K562 (cell line): ENCODE measurements at regions not wholly inside any gene's neighbourhood (a gene's known extent, or its start where the extent isn't known, plus 50 kb on each side); places are given as distances from the start of the nearest gene placed in this dataset.

Experiments used
- ATAC-seq: fragments of 200-7000 bp; cut with Tn5 transposase; 3 replicates; pipeline ENCODE4 v1.9.1; 2020; ENCODE audit warnings: moderate library complexity
- BruUV-seq: library from RNA; stranded (reverse); fragments of 400-500 nt; replicated peaks from 2 replicates; lab custom pipeline; 2021; lab: Mats Ljungman, UMichigan
- CTCF ChIA-PET: fragments of 300-600 bp; formaldehyde crosslinking; extraction: SDS; loops from one replicate; lab custom pipeline; 2021; ENCODE audit warnings: low intra/inter-chr PET ratio; lab: Yijun Ruan, JAX
- POLR2A ChIA-PET: fragments of 300-600, 350-650 bp; sonication (Branson Sonifier 250); formaldehyde crosslinking; extraction: SDS; loops from one replicate; lab custom pipeline; 2021; ENCODE audit warnings: antibody characterized with exemption, inconsistent platforms; lab: Yijun Ruan, JAX
- DNase-seq, 4 experiments: peaks; one replicate each; pipeline versions ENCODE4 v3.0.0 to v3.0.0-alpha.2; 2011 to 2018; ENCODE audit warnings: low spot score in 3 of 4, mixed read lengths in 3 of 4; ENCODE audit errors: extremely low read depth in 1 of 4
- FAIRE-seq: peaks from 2 replicates; lab custom pipeline; 2011; peaks lifted over from hg19 to GRCh38; lab: Jason Lieb, UNC
- H2AFZ ChIP-seq: 2 replicates; pipeline ENCODE4 v1.6.0; 2011; ENCODE audit warnings: low read depth, low read length, control low read depth, inconsistent platforms
- H3K27ac ChIP-seq: fragments of 200-600 bp; 3 replicates; pipeline ENCODE4 v1.8.0; 2011; ENCODE audit warnings: low read depth, mild to moderate bottlenecking, control low read depth, inconsistent platforms, low read length, moderate library complexity, mixed read lengths; ENCODE audit errors: extremely low read depth
- H3K27me3 ChIP-seq, 2 experiments: fragments of 300-600 bp in 1 of 2; 2 replicates in 1 of 2; 3 replicates in 1 of 2; pipeline versions ENCODE4 v1.6.0 to v1.8.0; 2011; ENCODE audit warnings: inconsistent platforms in 2 of 2, low read length in 2 of 2, mild to moderate bottlenecking in 1 of 2, mixed read lengths in 1 of 2, moderate library complexity in 1 of 2; ENCODE audit not compliant: control insufficient read depth in 2 of 2, insufficient read depth in 2 of 2
- H3K36me3 ChIP-seq: fragments of 300-600 bp; 3 replicates; pipeline ENCODE4 v1.8.0; 2011; ENCODE audit warnings: mild to moderate bottlenecking, low read length, inconsistent platforms; ENCODE audit not compliant: control insufficient read depth, insufficient read depth
- H3K4me1 ChIP-seq, 2 experiments: fragments of 200-600 bp in 1 of 2; replicated peaks in 1 of 2; 2 replicates in 1 of 2; 3 replicates in 1 of 2; pipeline versions ENCODE4 v1.5.1 to v1.8.0; 2011; ENCODE audit warnings: inconsistent platforms in 2 of 2, low read length in 2 of 2, mild to moderate bottlenecking in 1 of 2, mixed read lengths in 1 of 2, moderate library complexity in 1 of 2; ENCODE audit not compliant: control insufficient read depth in 2 of 2, insufficient read depth in 2 of 2
- H3K4me2 ChIP-seq: 2 replicates; pipeline ENCODE4 v1.6.1; 2011; ENCODE audit warnings: low read length, control low read depth, inconsistent platforms, mixed read lengths; ENCODE audit not compliant: insufficient read depth
- H3K4me3 ChIP-seq: fragments of 200-600 bp; sonication (generic), shearing (Covaris generic); 2 replicates; pipeline ENCODE4 v1.5.1; 2016; ENCODE audit warnings: control low read depth, inconsistent platforms
- H3K79me2 ChIP-seq: fragments of 200-600 bp; 3 replicates; pipeline ENCODE4 v1.8.0; 2011; ENCODE audit warnings: low read length, inconsistent platforms; ENCODE audit not compliant: control insufficient read depth, insufficient read depth
- H3K9ac ChIP-seq, 2 experiments: 2 replicates each; pipeline versions ENCODE4 v1.6.0 to v1.6.1; 2011; ENCODE audit warnings: low read depth in 2 of 2, low read length in 2 of 2, control low read depth in 1 of 2, inconsistent platforms in 1 of 2, mild to moderate bottlenecking in 1 of 2, mixed read lengths in 1 of 2; ENCODE audit not compliant: insufficient read depth in 1 of 2
- H3K9me1 ChIP-seq: one replicate; pipeline ENCODE4 v1.6.0; 2011; ENCODE audit warnings: inconsistent platforms, mild to moderate bottlenecking, low read length, moderate library complexity; ENCODE audit not compliant: control insufficient read depth, insufficient read depth
- H3K9me3 ChIP-seq: replicated peaks from 2 replicates; pipeline ENCODE4 v1.5.1; 2011; ENCODE audit warnings: low read depth, low read length, inconsistent platforms; ENCODE audit not compliant: control insufficient read depth, insufficient read depth
- H4K20me1 ChIP-seq: replicated peaks from 2 replicates; pipeline ENCODE4 v1.6.1; 2011; ENCODE audit warnings: low read length, inconsistent platforms, mixed read lengths; ENCODE audit not compliant: control insufficient read depth, insufficient read depth
- CXXC5 ChIP-seq: fragments of 250-450 bp; sonication (Bioruptor Pico); IDR thresholded peaks from 2 replicates; pipeline ENCODE4 v1.8.0; 2022; ENCODE audit warnings: inconsistent platforms, mild to moderate bottlenecking, moderate library complexity
- DIDO1 ChIP-seq: fragments of 450-650 bp; IDR thresholded peaks from 2 replicates; pipeline ENCODE4 v1.6.1; 2016; ENCODE audit warnings: low read depth, missing biosample characterization, missing genetic modification characterization
- E2F1 ChIP-seq: sonication (generic); formaldehyde crosslinking; IDR thresholded peaks from 2 replicates; pipeline ENCODE4 v1.8.1; 2023; ENCODE audit warnings: mild to moderate bottlenecking, missing genetic modification reagents, moderate library complexity
- HDAC6 ChIP-seq: IDR thresholded peaks from 2 replicates; pipeline ENCODE4 v1.6.1; 2012; ENCODE audit warnings: low read depth, mild to moderate bottlenecking, control low read depth, inconsistent platforms, low read length, moderate library complexity
- MTA1 ChIP-seq: fragments of 450-650 bp; IDR thresholded peaks from 2 replicates; pipeline ENCODE4 v1.6.1; 2017; ENCODE audit warnings: borderline replicate concordance
- TEAD4 ChIP-seq, 2 experiments: sonication (generic) in 1 of 2; formaldehyde crosslinking in 1 of 2; IDR thresholded peaks; 2 replicates each; pipeline versions ENCODE4 v1.6.1 to v1.8.0; 2012 to 2022; ENCODE audit warnings: borderline replicate concordance in 1 of 2, inconsistent platforms in 1 of 2, low read length in 1 of 2, mild to moderate bottlenecking in 1 of 2, missing genetic modification reagents in 1 of 2
- YBX1 ChIP-seq: fragments of 450-650 bp; IDR thresholded peaks from 2 replicates; pipeline ENCODE4 v1.7.1; 2016; ENCODE audit warnings: mild to moderate bottlenecking
- WGBS: fragments of 100-300 bp; shearing (Covaris generic); methylation state at CpG from one replicate; pipeline ENCODE4 v1.1.6; 2016; ENCODE audit warnings: low coverage, mixed read lengths; ENCODE audit not compliant: insufficient coverage; ENCODE audit errors: missing lambda C conversion rate; 5-methylcytosine and 5-hydroxymethylcytosine counted together
- in situ Hi-C: fragments of 300-500 bp; cut with MboI; formaldehyde crosslinking; loops from 4 replicates; pipeline ENCODE4 v1.15.0; 2018; ENCODE audit warnings: inconsistent platforms, mixed read lengths
- intact Hi-C: fragments of 100-400 bp; cut with micrococcal nuclease; formaldehyde crosslinking; loops from 2 replicates; pipeline ENCODE4 v1.14.2; 2022
- TF ChIP-seq, protein P1 (sequence below), 2 experiments: fragments of 250-450 bp in 1 of 2; fragments of 450-650 bp in 1 of 2; sonication (Bioruptor Pico) in 1 of 2; IDR thresholded peaks; 2 replicates each; pipeline versions ENCODE4 v1.6.1 to v1.8.0; 2016 to 2021; ENCODE audit warnings: mild to moderate bottlenecking in 2 of 2, moderate library complexity in 2 of 2, missing compliant biosample characterization in 1 of 2, missing genetic modification characterization in 1 of 2

- Histone ChIP-seq H2AFZ (no peak overlapping the region), H3K4me3 (no peak overlapping the region), H3K9ac (no peak overlapping the region), H3K4me2 (no peak overlapping the region), H3K36me3 (no peaks in the 10 kb centered on the region), H4K20me1 (no peaks in the 10 kb centered on the region), H3K9me1 (no peaks in the 10 kb centered on the region), H3K79me2 (no peaks in the 10 kb centered on the region), H3K4me1 (no peaks in the 10 kb centered on the region), H3K27ac (no peak overlapping the region), H3K27me3 (peaks cover 12 to 21% of the 10 kb centered on the region in 2 experiments; a peak in 3 of 5 replicates), H3K9me3 (no peaks in the 10 kb centered on the region)
- no peak for TF ChIP-seq HDAC6
- TF ChIP-seq TEAD4 (IDR thresholded peaks at IDR 0.05; ENCODE audit: low read length), result no peak
- no peak for TF ChIP-seq TEAD4 (CRISPR knock-in tag; IDR thresholded peaks at IDR 0.05; ENCODE audit: borderline replicate concordance)
- TF ChIP-seq, protein P1, sequence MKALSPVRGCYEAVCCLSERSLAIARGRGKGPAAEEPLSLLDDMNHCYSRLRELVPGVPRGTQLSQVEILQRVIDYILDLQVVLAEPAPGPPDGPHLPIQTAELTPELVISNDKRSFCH (CRISPR knock-in tag; IDR thresholded peaks at IDR 0.05), result no peak
- TF ChIP-seq, protein P1 (tag; IDR thresholded peaks at IDR 0.05), result no peak
- no peak for TF ChIP-seq E2F1 (CRISPR knock-in tag)
- no peak for TF ChIP-seq DIDO1 (tag)
- no peak for TF ChIP-seq CXXC5 (CRISPR knock-in tag)
- no peak for TF ChIP-seq YBX1
- TF ChIP-seq MTA1, result no peak
- 23% methylated on average over 5 of the region's 5 CpGs for WGBS
- BruUV-seq, result no TSS peak
- intact Hi-C loops, result loop anchor here (10.0 kb wide), 1 partner anchor 76 kb away; no protein-coding TSS in a partner anchor
- in situ Hi-C loops, result no loop called here
- DNase-seq, result no peak
- ChIA-PET POLR2A (interaction anchor here (0.6 kb wide), 1 partner anchor 15 kb away, joined by 3 read pairs; no protein-coding TSS in a partner anchor), CTCF (no interaction called here)
- no peak for FAIRE-seq
- ATAC-seq, result no peak
Measured at GRCh38 chr18:22019193-22019592, 150.2 kb upstream of the GATA6 start.
